ENCODE measurements at regions not wholly inside any gene's neighbourhood (a gene's known extent, or its start where the extent isn't known, plus 50 kb on each side); places are given as distances from the start of the nearest gene placed in this dataset.

DNA sequence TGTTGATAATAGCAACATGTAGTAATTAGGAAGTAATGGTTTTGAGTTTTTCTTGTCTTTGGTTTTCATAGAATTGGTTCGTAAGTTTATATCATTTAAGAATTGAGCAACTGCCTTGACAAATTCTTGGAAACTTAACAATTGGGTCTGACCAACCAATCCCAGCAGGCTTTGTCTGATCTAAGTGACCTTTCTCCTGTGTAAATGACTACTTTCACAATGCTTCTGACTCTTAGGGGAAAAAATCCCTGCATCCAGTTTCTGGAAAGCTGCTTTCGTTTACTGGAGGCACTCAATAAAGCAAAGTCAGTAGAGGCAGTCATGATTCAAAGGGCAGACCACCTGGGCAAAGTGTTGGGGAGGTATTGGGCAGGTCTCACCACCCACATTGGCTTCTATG lies 303.6 kb upstream of the FAM78B start:
- Histone ChIP-seq H3K23ac (ENCODE audit: insufficient read length) (no peak overlapping the region), H2AK5ac (ENCODE audit: low read depth, low read length) (no peak overlapping the region), H2BK12ac (ENCODE audit: low read depth, low read length) (no peak overlapping the region), H2AFZ (ENCODE audit: low read length) (no peak overlapping the region), H3K56ac (replicated peaks; ENCODE audit: insufficient read length, low read depth, low read length) (no peak overlapping the region), H2BK20ac (ENCODE audit: low read length) (no peak overlapping the region), H2BK5ac (ENCODE audit: low read depth, low read length) (no peak overlapping the region), H3K79me2 (ENCODE audit: control insufficient read depth in 1 of 2, insufficient read depth in 2 of 2, low read length in 2 of 2) (no peaks in the 10 kb centered on the region), H2BK120ac (replicated peaks; ENCODE audit: low read depth, low read length) (no peak overlapping the region), H3K14ac (ENCODE audit: insufficient read length) (no peak overlapping the region), H3K4me1 (replicated peaks in 1 of 4; ENCODE audit: control insufficient read depth in 3 of 4, insufficient read depth in 4 of 4, low read length in 3 of 4) (peaks cover 0 to 2% (median 0%) of the 10 kb centered on the region in 4 experiments; a peak in 1 of 7 replicates), H3K23me2 (ENCODE audit: low read depth, low read length) (no peaks in the 10 kb centered on the region), H4K91ac (replicated peaks; ENCODE audit: insufficient read length, low read length) (no peak overlapping the region), H4K5ac (ENCODE audit: insufficient read length, low read depth, low read length) (no peak overlapping the region), H3K9ac (replicated peaks in 1 of 4; ENCODE audit: extremely low read depth in 1 of 4, low read depth in 3 of 4, low read length in 3 of 4) (no peak overlapping the region), H4K20me1 (replicated peaks in 1 of 2; ENCODE audit: control insufficient read depth in 1 of 2, insufficient read depth in 2 of 2, low read length in 2 of 2) (no peaks in the 10 kb centered on the region), H3K4ac (replicated peaks; ENCODE audit: insufficient read length, low read depth, low read length) (no peak overlapping the region), H3K4me2 (ENCODE audit: insufficient read depth in 1 of 2, low read depth in 2 of 2, low read length in 2 of 2) (no peak overlapping the region), H3K27ac (ENCODE audit: low read depth, low read length) (no peak overlapping the region), H4K8ac (ENCODE audit: extremely low read depth, insufficient read depth, low read length) (no peak overlapping the region), H3K79me1 (ENCODE audit: low read depth, low read length) (no peaks in the 10 kb centered on the region), H3K36me3 (ENCODE audit: control insufficient read depth in 2 of 4, insufficient read depth in 4 of 4, low read length in 3 of 4) (no peaks in the 10 kb centered on the region), H3K18ac (ENCODE audit: extremely low read depth, low read length) (no peak overlapping the region), H3K9me3 (ENCODE audit: insufficient read depth in 2 of 2, low read depth in 1 of 2, low read length in 1 of 2) (no peaks in the 10 kb centered on the region), H2BK15ac (ENCODE audit: low read length) (no peak overlapping the region), H3K27me3 (replicated peaks in 1 of 4; ENCODE audit: control insufficient read depth in 3 of 4, extremely low read depth in 1 of 4, insufficient read depth in 3 of 4, low read length in 3 of 4) (no peaks in the 10 kb centered on the region), H3K4me3 (ENCODE audit: extremely low read depth in 1 of 4, insufficient read depth in 2 of 4, low read depth in 3 of 4, low read length in 4 of 4) (no peak overlapping the region)
- ChIA-PET CTCF (ENCODE audit: partially characterized antibody) (interaction anchor here (0.9 to 5.4 kb wide), 2 partner anchors 10 to 78 kb away, joined by 3 to 23 read pairs; no protein-coding TSS in a partner anchor), POLR2A (ENCODE audit: partially characterized antibody) (no interaction called here)
- DNase-seq (ENCODE audit: low read depth in 1 of 2, low spot score in 2 of 2) (no peak), FAIRE-seq (no peak)
- TF ChIP-seq YY1 (IDR thresholded peaks at IDR 0.05; ENCODE audit: low read depth, low read length) (no peak), CBX5 (IDR thresholded peaks at IDR 0.05; ENCODE audit: low read depth, low read length) (no peak), RFX5 (IDR thresholded peaks at IDR 0.05; ENCODE audit: borderline replicate concordance, low read depth, low read length) (no peak), TCF12 (IDR thresholded peaks at IDR 0.05; ENCODE audit: low read depth, low read length) (no peak)
- TF ChIP-seq, protein P1, sequence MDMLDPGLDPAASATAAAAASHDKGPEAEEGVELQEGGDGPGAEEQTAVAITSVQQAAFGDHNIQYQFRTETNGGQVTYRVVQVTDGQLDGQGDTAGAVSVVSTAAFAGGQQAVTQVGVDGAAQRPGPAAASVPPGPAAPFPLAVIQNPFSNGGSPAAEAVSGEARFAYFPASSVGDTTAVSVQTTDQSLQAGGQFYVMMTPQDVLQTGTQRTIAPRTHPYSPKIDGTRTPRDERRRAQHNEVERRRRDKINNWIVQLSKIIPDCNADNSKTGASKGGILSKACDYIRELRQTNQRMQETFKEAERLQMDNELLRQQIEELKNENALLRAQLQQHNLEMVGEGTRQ (IDR thresholded peaks at IDR 0.05; ENCODE audit: low read length), result no peak
- TF ChIP-seq, protein P2, sequence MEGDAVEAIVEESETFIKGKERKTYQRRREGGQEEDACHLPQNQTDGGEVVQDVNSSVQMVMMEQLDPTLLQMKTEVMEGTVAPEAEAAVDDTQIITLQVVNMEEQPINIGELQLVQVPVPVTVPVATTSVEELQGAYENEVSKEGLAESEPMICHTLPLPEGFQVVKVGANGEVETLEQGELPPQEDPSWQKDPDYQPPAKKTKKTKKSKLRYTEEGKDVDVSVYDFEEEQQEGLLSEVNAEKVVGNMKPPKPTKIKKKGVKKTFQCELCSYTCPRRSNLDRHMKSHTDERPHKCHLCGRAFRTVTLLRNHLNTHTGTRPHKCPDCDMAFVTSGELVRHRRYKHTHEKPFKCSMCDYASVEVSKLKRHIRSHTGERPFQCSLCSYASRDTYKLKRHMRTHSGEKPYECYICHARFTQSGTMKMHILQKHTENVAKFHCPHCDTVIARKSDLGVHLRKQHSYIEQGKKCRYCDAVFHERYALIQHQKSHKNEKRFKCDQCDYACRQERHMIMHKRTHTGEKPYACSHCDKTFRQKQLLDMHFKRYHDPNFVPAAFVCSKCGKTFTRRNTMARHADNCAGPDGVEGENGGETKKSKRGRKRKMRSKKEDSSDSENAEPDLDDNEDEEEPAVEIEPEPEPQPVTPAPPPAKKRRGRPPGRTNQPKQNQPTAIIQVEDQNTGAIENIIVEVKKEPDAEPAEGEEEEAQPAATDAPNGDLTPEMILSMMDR (IDR thresholded peaks at IDR 0.05; ENCODE audit: control extremely low read depth in 1 of 3, insufficient read depth in 1 of 3, low read depth in 1 of 3, low read length in 3 of 3), result no peak
- WGBS, 2 experiments (ENCODE audit: extremely low coverage in 1 of 2, insufficient coverage in 1 of 2, insufficient read length in 1 of 2, insufficient replicate concordance in 2 of 2, low coverage in 1 of 2, low lambda C conversion rate in 2 of 2, missing lambda C conversion rate in 1 of 2), result 88% methylated on average over 2 of the region's 2 CpGs; no CpG with 5 or more reads in 1 of the 2 experiments

All from H1 (cell line).